SH-SY5Y (cell line): ENCODE measurements at regions not wholly inside any gene's neighbourhood (a gene's known extent, or its start where the extent isn't known, plus 50 kb on each side); places are given as distances from the start of the nearest gene placed in this dataset.

Experiments
- GATA2 ChIP-seq: IDR thresholded peaks from 2 replicates; pipeline ENCODE4 v1.6.1; 2011; ENCODE audit warnings: mild to moderate bottlenecking, low read depth, low read length
- GATA3 ChIP-seq: IDR thresholded peaks from 2 replicates; pipeline ENCODE4 v1.6.1; 2011; ENCODE audit warnings: low read depth, mild to moderate bottlenecking, low read length, moderate library complexity

DNA sequence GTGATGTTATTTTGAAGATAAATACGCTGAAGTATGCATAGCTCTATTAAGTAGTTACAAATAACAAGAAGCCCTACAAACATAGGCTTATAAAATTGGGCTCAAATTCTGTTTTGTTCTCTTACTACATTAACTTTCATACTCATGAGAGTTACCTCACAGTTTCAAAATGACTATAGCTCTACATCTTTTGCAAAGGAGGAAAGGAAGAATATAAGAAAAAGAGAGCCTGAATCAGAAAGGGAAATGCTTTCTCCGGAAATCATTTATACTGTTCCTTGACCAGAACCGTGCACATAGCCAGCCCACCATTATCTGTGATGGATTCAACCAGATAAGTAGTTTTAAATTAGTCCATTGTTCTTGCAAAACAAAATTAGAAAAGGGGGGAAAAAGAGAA lies 1252.1 kb downstream of the NCAM2 start:
- no peak for TF ChIP-seq GATA2
- no peak for TF ChIP-seq GATA3
